ENCODE measurements at regions not wholly inside any gene's neighbourhood (a gene's known extent, or its start where the extent isn't known, plus 50 kb on each side); places are given as distances from the start of the nearest gene placed in this dataset.

DNA sequence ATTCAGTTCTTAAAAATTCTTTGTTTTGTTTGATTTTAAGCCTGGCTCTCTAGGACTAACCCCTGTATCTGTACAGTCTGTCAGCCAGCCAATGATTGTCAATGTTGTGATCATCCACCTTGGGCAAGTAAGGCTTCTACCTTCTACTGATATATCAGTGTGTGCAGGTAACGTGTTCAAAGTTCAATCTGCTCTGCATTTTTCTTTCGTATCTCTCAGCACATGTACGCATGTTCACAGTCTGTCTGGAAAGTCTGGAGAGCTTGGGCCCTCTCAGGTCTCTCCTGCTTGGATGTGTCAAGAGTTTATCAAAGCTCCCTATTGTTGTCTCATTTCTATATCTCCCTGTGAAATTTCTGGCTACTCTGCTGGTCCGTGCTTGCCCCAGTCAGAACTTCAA is 138.6 kb upstream of the VRK1 start:
- Histone ChIP-seq H2AFZ (ENCODE audit: low read depth, low read length) (no peak overlapping the region), H3K9me3 (ENCODE audit: low read length) (no peaks in the 10 kb centered on the region), H3K4me3 (ENCODE audit: low read length) (no peak overlapping the region), H3K36me3 (ENCODE audit: insufficient read depth, low read length) (no peaks in the 10 kb centered on the region), H3K4me1 (ENCODE audit: insufficient read depth, low read length) (no peaks in the 10 kb centered on the region), H3K27me3 (ENCODE audit: insufficient read depth, low read length) (no peaks in the 10 kb centered on the region)

DNA sequence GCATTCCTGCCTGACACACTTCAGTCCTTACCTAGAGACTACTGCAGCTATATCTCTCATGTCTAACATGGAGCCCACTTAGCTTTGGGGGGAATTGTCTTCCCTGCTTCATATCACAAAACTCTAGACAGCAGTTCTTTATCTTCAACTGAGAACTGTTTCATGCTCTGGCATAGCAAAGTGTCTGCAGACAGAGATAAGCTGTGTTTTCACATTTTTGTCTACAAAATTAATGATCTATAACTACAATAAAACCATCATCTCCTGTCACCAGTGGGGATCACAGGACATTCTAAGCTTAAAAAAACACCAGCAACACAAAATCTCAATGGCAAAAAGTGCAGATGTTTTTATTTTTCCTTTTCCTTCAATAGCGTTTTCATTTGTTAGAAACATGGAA is 137.1 kb upstream of the VRK1 start:
- no peaks in the 10 kb centered on the region for H3K4me1 ChIP-seq (ENCODE audit: insufficient read depth, low read length)
- H2AFZ ChIP-seq (ENCODE audit: low read depth, low read length) = no peak overlapping the region
- no peaks in the 10 kb centered on the region for H3K36me3 ChIP-seq (ENCODE audit: insufficient read depth, low read length)
- H3K9me3 ChIP-seq (ENCODE audit: low read length) = no peaks in the 10 kb centered on the region
- H3K4me3 ChIP-seq (ENCODE audit: low read length) = no peak overlapping the region
- no peaks in the 10 kb centered on the region for H3K27me3 ChIP-seq (ENCODE audit: insufficient read depth, low read length)

DNA sequence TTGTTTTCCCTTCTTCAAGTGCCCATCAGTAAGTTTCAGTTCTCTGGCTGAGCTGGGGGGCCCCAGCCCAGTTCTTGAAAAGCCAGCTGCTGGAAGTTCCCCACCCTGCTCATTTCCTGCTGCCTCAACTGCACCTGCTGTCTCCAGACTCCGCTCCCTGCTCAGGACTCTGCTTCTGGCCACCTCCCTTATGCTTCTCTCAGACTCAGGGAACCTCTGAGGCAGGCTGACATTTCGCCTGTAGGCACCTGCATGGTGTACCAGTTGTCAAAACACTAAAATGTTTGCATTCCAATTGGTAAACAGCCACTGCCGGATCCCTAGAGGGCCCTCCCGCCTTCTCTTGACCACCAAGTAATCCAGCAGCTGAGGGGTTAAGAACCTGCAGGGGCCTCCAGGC is 136.5 kb upstream of the VRK1 start:
- H3K27me3 ChIP-seq (ENCODE audit: insufficient read depth, low read length) = no peaks in the 10 kb centered on the region
- no peaks in the 10 kb centered on the region for H3K9me3 ChIP-seq (ENCODE audit: low read length)
- no peaks in the 10 kb centered on the region for H3K4me1 ChIP-seq (ENCODE audit: insufficient read depth, low read length)
- no peak overlapping the region for H2AFZ ChIP-seq (ENCODE audit: low read depth, low read length)
- H3K36me3 ChIP-seq (ENCODE audit: insufficient read depth, low read length) = no peaks in the 10 kb centered on the region
- no peak overlapping the region for H3K4me3 ChIP-seq (ENCODE audit: low read length)

DNA sequence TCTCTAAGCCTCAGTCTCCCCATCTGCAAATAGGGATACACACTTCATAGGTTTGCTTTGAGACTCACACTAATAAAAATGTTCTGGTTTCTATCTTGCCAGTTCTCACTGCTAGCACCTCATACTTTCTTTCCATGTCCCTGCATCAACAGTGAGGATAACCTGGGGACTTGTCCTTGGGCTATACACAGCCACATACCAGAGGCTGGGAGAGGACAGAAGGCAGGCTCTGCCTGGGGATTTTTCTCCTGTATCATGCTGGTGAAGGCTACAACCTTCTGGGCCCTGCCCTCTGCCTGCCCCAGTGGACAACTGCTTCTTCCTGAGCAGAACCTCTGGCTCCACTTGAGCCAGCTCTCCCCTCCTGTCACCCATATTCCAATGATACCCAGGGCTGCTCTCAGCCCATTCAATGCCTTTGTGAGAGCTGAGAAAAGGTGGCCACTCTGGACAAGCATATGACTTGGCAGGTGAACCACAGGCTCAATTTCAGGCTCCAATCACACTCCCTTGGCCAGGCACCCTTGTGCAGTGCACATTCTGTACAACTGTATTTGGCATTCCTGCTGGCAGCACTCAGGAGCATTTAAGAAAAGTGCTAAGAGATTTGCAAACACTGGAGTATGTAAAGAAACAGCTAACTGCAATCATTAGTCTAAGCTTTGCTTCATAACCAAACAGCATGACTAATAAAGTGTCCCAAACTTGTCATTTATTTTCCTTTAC is 135.8 kb upstream of the VRK1 start:
- no peaks in the 10 kb centered on the region for H3K27me3 ChIP-seq (ENCODE audit: insufficient read depth, low read length)
- no peak overlapping the region for H2AFZ ChIP-seq (ENCODE audit: low read depth, low read length)
- no peaks in the 10 kb centered on the region for H3K9me3 ChIP-seq (ENCODE audit: low read length)
- no peak overlapping the region for H3K4me3 ChIP-seq (ENCODE audit: low read length)
- H3K36me3 ChIP-seq (ENCODE audit: insufficient read depth, low read length) = no peaks in the 10 kb centered on the region
- H3K4me1 ChIP-seq (ENCODE audit: insufficient read depth, low read length) = no peaks in the 10 kb centered on the region

DNA sequence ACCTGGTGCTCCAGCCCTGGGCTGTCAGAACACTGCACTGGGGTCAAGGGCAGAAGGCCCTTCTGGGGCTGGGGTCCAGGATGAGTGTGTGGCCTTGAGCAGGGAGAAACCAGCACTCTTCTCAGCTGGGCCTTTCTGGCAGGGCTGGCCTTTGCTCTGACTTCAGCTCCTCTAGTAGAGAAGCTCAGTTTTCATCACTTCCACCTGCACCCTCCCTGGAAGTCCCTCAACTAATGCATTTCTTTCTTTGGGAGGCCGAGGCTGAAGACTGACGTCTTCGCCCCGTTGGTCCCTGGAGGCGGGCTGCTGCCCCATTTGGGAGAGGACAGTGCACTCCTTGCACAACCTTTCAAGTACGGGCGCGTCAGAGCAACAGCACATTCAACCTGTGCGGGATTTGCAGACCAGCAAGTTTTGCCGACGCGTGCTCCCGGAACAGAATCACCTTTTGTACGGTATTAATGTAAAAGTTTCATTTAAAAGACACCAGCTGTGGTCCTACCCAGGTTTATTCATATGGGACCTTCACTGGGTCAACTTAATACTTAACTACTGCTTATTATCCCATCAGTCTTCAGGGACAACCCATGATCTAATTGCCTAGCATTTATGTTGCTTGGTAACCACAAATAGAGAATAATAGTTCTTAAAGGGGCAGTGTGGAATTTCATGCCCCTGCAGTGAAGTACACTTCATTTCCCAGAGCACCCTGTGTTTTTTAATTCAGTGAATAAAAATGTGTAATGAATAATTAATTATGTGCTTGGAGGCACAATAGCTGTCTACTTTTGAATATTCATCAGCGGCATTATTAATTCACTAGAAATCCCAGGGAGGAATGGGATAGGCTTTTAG is 134.8 kb upstream of the VRK1 start:
- Histone ChIP-seq H3K27me3 (ENCODE audit: insufficient read depth, low read length) (no peaks in the 10 kb centered on the region), H2AFZ (ENCODE audit: low read depth, low read length) (no peak overlapping the region), H3K9me3 (ENCODE audit: low read length) (no peaks in the 10 kb centered on the region), H3K4me3 (ENCODE audit: low read length) (no peak overlapping the region), H3K4me1 (ENCODE audit: insufficient read depth, low read length) (no peaks in the 10 kb centered on the region), H3K36me3 (ENCODE audit: insufficient read depth, low read length) (no peaks in the 10 kb centered on the region)

DNA sequence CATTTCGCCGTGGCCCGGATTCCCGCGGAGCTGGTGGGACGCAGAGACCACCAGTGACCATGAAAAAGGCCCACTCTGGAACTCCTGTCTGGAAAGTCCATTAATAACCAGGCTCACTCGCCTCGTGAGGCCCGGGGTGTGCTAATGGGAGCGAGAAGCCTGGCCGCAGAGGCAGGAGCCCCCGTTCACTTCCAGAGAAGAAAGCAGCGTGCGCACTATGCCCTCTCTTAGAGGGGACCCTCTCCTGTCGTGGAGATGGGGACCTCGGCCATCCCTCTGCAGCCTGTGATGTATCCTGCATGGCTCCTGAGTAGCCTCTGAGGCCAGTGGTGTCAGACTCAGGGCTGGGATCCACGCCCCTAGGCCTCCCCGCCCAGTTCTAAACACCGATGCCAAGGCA is 134.1 kb upstream of the VRK1 start:
- no peaks in the 10 kb centered on the region for H3K9me3 ChIP-seq (ENCODE audit: low read length)
- H3K36me3 ChIP-seq (ENCODE audit: insufficient read depth, low read length) = no peaks in the 10 kb centered on the region
- no peaks in the 10 kb centered on the region for H3K27me3 ChIP-seq (ENCODE audit: insufficient read depth, low read length)
- no peak overlapping the region for H2AFZ ChIP-seq (ENCODE audit: low read depth, low read length)
- H3K4me3 ChIP-seq (ENCODE audit: low read length) = no peak overlapping the region
- no peaks in the 10 kb centered on the region for H3K4me1 ChIP-seq (ENCODE audit: insufficient read depth, low read length)

DNA sequence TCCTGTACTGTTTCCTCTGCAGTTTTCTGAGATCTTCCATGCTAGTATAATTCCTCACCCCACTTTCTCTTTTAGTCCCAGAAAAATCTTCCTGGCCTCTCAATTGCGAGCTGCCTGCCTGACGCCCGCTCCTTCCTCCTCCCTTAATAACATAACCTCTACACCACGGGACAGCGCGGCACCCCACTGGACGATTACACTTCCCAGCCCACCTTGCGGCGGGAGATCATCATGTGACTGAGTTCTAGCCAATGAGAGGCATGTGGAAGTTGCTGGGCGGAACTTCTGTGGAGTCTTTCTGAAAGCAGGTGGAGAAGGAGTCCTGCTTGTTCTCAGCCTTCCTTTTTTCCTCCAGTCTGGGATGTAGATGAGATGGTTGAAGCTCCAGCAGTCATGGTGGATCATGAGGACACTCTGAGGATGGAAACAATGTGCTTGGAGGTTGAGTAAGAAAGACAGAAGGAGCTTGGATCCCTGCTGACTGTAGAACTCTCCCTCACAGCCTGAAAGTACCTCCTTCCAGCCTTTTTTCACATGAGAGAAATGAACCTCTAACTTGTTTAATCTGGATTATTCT is 133.6 kb upstream of the VRK1 start:
- no peak overlapping the region for H3K4me3 ChIP-seq (ENCODE audit: low read length)
- H3K27me3 ChIP-seq (ENCODE audit: insufficient read depth, low read length) = no peaks in the 10 kb centered on the region
- H3K36me3 ChIP-seq (ENCODE audit: insufficient read depth, low read length) = no peaks in the 10 kb centered on the region
- no peaks in the 10 kb centered on the region for H3K4me1 ChIP-seq (ENCODE audit: insufficient read depth, low read length)
- H2AFZ ChIP-seq (ENCODE audit: low read depth, low read length) = no peak overlapping the region
- no peaks in the 10 kb centered on the region for H3K9me3 ChIP-seq (ENCODE audit: low read length)

DNA sequence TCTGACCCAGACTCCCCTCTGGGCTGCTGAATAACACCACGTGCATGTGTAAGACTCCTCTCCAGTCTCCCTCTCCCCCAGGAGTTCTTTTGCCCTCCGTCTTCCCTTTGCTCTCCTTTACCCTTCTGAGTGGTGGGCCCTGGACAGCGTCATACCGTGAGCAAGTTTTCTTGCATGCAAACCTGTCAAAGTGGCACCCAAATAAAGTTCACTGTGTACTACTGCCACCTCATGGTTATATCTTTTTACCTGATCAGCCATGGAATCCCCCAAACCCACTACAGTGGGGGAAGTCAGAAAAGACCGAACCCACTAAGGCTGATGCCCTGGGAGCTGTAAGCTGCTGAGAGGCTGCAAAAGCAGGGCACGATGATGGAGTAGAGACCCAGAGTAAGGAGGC is 131.1 kb upstream of the VRK1 start:
- Histone ChIP-seq H3K4me1 (ENCODE audit: insufficient read depth, low read length) (no peaks in the 10 kb centered on the region), H2AFZ (ENCODE audit: low read depth, low read length) (no peak overlapping the region), H3K36me3 (ENCODE audit: insufficient read depth, low read length) (no peaks in the 10 kb centered on the region), H3K27me3 (ENCODE audit: insufficient read depth, low read length) (no peaks in the 10 kb centered on the region), H3K9me3 (ENCODE audit: low read length) (no peaks in the 10 kb centered on the region), H3K4me3 (ENCODE audit: low read length) (no peak overlapping the region)

DNA sequence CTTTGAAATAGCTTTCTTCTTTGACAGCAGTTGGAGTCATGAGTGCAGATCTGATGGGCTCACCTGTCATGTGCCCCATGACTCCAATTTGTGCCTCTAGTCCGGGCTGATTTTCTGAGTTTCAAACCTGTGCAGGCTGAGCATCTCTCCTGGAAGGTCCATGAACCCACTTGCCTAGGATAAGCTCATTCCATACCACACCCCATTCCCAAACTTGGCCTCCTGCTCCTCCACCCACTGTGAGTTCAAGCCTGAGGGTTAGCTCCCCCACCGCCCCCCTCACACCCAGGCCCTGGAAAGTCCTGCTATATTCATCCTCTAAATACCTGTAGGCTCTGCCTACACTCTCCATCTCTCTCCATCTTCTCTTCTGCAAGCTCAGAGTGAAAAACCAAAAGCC is 126.8 kb upstream of the VRK1 start:
- H2AFZ ChIP-seq (ENCODE audit: low read depth, low read length) = no peak overlapping the region
- H3K4me3 ChIP-seq (ENCODE audit: low read length) = no peak overlapping the region
- no peaks in the 10 kb centered on the region for H3K4me1 ChIP-seq (ENCODE audit: insufficient read depth, low read length)
- no peaks in the 10 kb centered on the region for H3K27me3 ChIP-seq (ENCODE audit: insufficient read depth, low read length)
- H3K9me3 ChIP-seq (ENCODE audit: low read length) = no peaks in the 10 kb centered on the region
- no peaks in the 10 kb centered on the region for H3K36me3 ChIP-seq (ENCODE audit: insufficient read depth, low read length)

DNA sequence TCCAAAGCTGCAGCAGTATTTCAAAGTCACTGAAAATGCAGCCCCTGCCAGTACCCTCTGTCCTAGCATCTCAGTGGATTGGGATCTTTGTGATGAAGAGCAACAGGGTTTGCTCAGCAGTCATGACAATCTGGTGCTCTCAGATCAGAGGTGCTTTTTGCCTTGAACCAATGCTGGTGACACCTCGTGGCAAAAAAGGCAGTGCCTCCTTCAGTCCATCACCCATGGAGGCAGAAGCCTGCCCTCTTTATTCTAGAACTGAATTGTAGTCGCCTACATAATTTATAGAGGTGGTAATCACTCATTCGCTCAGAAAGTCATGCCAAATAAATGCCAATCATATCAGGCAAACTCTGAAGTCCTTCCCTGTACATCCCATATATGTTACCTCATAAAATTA is 126.0 kb upstream of the VRK1 start:
- Histone ChIP-seq H3K36me3 (ENCODE audit: insufficient read depth, low read length) (no peaks in the 10 kb centered on the region), H3K4me3 (ENCODE audit: low read length) (no peak overlapping the region), H3K4me1 (ENCODE audit: insufficient read depth, low read length) (no peaks in the 10 kb centered on the region), H3K27me3 (ENCODE audit: insufficient read depth, low read length) (no peaks in the 10 kb centered on the region), H3K9me3 (ENCODE audit: low read length) (no peaks in the 10 kb centered on the region), H2AFZ (ENCODE audit: low read depth, low read length) (no peak overlapping the region)

DNA sequence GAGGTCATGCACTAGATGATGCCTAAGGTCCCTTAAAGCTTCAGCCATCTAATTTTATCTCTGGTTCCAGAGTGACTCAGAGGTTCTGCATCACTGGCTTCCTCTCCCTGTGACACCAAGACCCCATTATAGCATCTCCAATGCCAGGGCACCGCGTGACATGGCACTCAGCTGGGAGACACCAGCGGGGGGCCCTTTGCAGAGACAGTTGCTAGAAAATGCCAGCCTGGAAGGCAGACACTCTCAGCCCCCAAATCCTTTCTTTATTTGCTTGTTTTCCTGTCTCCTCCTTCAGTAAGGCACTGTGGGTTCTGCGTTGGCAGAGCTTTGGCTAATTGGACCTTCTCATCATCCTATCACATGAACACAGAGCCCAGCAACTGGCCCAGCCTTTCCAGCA is 123.5 kb upstream of the VRK1 start:
- H3K4me3 ChIP-seq (ENCODE audit: low read length) = no peak overlapping the region
- H3K36me3 ChIP-seq (ENCODE audit: insufficient read depth, low read length) = no peaks in the 10 kb centered on the region
- H2AFZ ChIP-seq (ENCODE audit: low read depth, low read length) = no peak overlapping the region
- no peaks in the 10 kb centered on the region for H3K9me3 ChIP-seq (ENCODE audit: low read length)
- no peaks in the 10 kb centered on the region for H3K4me1 ChIP-seq (ENCODE audit: insufficient read depth, low read length)
- no peaks in the 10 kb centered on the region for H3K27me3 ChIP-seq (ENCODE audit: insufficient read depth, low read length)

DNA sequence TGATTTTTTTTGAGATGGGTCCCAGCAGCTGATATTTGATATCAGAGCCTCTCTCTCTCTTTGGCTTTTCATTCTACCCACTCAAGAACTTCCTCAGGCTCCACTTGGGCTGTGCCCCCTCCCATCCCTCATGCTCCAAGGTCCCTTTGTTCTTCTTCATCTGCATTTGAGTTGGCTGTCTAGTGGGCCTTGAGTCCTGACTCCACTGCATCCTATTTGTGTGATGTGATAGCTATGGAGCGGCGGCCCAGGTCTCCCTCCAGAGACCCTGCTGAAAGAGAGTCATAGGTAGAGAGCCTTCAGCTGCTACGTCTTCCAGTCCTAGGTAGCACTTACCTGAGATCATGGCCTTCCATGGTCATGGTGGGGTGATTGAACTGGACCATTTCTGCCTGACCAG is 123.1 kb upstream of the VRK1 start:
- Histone ChIP-seq H3K9me3 (ENCODE audit: low read length) (no peaks in the 10 kb centered on the region), H2AFZ (ENCODE audit: low read depth, low read length) (no peak overlapping the region), H3K27me3 (ENCODE audit: insufficient read depth, low read length) (no peaks in the 10 kb centered on the region), H3K36me3 (ENCODE audit: insufficient read depth, low read length) (no peaks in the 10 kb centered on the region), H3K4me3 (ENCODE audit: low read length) (no peak overlapping the region), H3K4me1 (ENCODE audit: insufficient read depth, low read length) (no peaks in the 10 kb centered on the region)

DNA sequence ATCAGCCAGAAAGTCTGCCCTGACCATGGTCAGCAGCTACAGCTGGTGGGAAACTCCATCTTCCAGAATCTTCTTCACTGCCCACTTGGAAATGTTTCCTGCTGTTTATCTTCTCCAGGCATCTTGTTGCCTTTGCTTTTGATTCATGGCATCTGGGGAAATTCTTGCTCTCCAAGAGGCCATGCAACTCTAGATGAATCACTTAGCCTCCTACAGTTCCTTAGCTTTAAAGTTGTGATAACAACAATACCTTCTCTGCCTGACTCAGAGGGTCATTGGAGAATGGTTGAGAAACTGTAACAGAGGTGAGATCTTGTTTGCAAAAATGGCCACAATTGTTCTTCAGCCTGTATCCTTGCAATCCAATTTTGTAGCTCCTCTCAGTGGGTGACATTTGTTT is 121.0 kb upstream of the VRK1 start:
- Histone ChIP-seq H2AFZ (ENCODE audit: low read depth, low read length) (no peak overlapping the region), H3K27me3 (ENCODE audit: insufficient read depth, low read length) (no peaks in the 10 kb centered on the region), H3K36me3 (ENCODE audit: insufficient read depth, low read length) (no peaks in the 10 kb centered on the region), H3K4me1 (ENCODE audit: insufficient read depth, low read length) (no peaks in the 10 kb centered on the region), H3K4me3 (ENCODE audit: low read length) (no peak overlapping the region), H3K9me3 (ENCODE audit: low read length) (no peaks in the 10 kb centered on the region)

Measured in neuron (in vitro differentiated cells).